GM23338 (cell line): ENCODE measurements at regions not wholly inside any gene's neighbourhood (a gene's known extent, or its start where the extent isn't known, plus 50 kb on each side); places are given as distances from the start of the nearest gene placed in this dataset.

Experiments
- ATAC-seq: fragments of 200-7000 bp; cut with Tn5 transposase; 3 replicates; pipeline ENCODE4 v1.9.1; 2020
- DNase-seq: peaks from one replicate; pipeline ENCODE4 v3.0.0-alpha.2; 2015; ENCODE audit warnings: low spot score
- H2AFZ ChIP-seq: fragments of 200-600 bp; sonication (generic); 2 replicates; pipeline ENCODE4 v1.8.0; 2016; ENCODE audit warnings: antibody characterized with exemption, mild to moderate bottlenecking, moderate library complexity
- H3F3A ChIP-seq: fragments of 200-600 bp; sonication (generic); replicated peaks from 2 replicates; pipeline ENCODE4 v1.8.0; 2017; ENCODE audit warnings: antibody characterized with exemption, mixed run types, low read depth
- H3K27ac ChIP-seq: fragments of 200-600 bp; sonication (generic); 2 replicates; pipeline ENCODE4 v1.6.1; 2016; ENCODE audit warnings: low read depth
- H3K27me3 ChIP-seq: fragments of 200-600 bp; sonication (generic); 2 replicates; pipeline ENCODE4 v1.8.0; 2016; ENCODE audit warnings: mild to moderate bottlenecking, mixed run types, moderate library complexity; ENCODE audit not compliant: insufficient read depth
- H3K36me3 ChIP-seq: fragments of 200-600 bp; sonication (generic); 2 replicates; pipeline ENCODE4 v1.8.0; 2016; ENCODE audit warnings: mild to moderate bottlenecking; ENCODE audit not compliant: insufficient read depth
- H3K4me1 ChIP-seq: fragments of 200-600 bp; sonication (generic); 2 replicates; pipeline ENCODE4 v1.8.0; 2016; ENCODE audit warnings: mild to moderate bottlenecking, moderate library complexity; ENCODE audit not compliant: insufficient read depth
- H3K4me2 ChIP-seq: fragments of 200-600 bp; sonication (generic); 2 replicates; pipeline ENCODE4 v1.7.1; 2017; ENCODE audit warnings: mixed run types
- H3K4me3 ChIP-seq: fragments of 200-600 bp; sonication (generic); 2 replicates; pipeline ENCODE4 v1.6.1; 2016; ENCODE audit warnings: mixed run types
- H3K79me2 ChIP-seq: fragments of 200-600 bp; sonication (generic); replicated peaks from 2 replicates; pipeline ENCODE4 v1.8.0; 2017; ENCODE audit warnings: mild to moderate bottlenecking; ENCODE audit not compliant: insufficient read depth
- H3K9me2 ChIP-seq: fragments of 200-600 bp; sonication (generic); 2 replicates; pipeline ENCODE4 v1.8.0; 2017; ENCODE audit not compliant: insufficient read depth
- H4K20me1 ChIP-seq: fragments of 200-600 bp; sonication (generic); replicated peaks from 2 replicates; pipeline ENCODE4 v1.8.0; 2017; ENCODE audit warnings: mild to moderate bottlenecking; ENCODE audit not compliant: insufficient read depth
- H3K27ac Mint-ChIP-seq: 2 replicates; pipeline ENCODE4 v1.8.0; 2020; ENCODE audit warnings: inconsistent platforms, mild to moderate bottlenecking, moderate library complexity, mixed read lengths
- H3K27me3 Mint-ChIP-seq: 3 replicates; pipeline ENCODE4 v1.8.0; 2022; ENCODE audit warnings: low read depth, mild to moderate bottlenecking, moderate library complexity, mixed read lengths, inconsistent platforms; ENCODE audit not compliant: insufficient read depth, poor library complexity
- H3K36me3 Mint-ChIP-seq: 3 replicates; pipeline ENCODE4 v1.8.0; 2021; ENCODE audit warnings: low read depth, mild to moderate bottlenecking, inconsistent platforms, moderate library complexity, mixed read lengths
- H3K4me1 Mint-ChIP-seq: 3 replicates; pipeline ENCODE4 v1.8.0; 2020; ENCODE audit warnings: mild to moderate bottlenecking, inconsistent platforms, mixed read lengths
- H3K4me3 Mint-ChIP-seq: 3 replicates; pipeline ENCODE4 v1.8.0; 2021; ENCODE audit warnings: moderate library complexity, mild to moderate bottlenecking, inconsistent platforms, mixed read lengths
- H3K9me3 Mint-ChIP-seq: 3 replicates; pipeline ENCODE4 v1.8.0; 2020; ENCODE audit warnings: moderate library complexity, mild to moderate bottlenecking, inconsistent platforms, mixed read lengths
- CREB1 ChIP-seq: fragments of 250-450 bp; sonication (Bioruptor Pico); IDR thresholded peaks from 2 replicates; pipeline ENCODE4 v1.5.0; 2020; ENCODE audit warnings: low read depth, mild to moderate bottlenecking, moderate library complexity
- CTCF ChIP-seq, 2 experiments: fragments of 200-600 bp in 1 of 2; sonication (generic) in 1 of 2; conservative IDR thresholded peaks; 2 replicates each; pipeline versions ENCODE4 v1.5.1 to v1.6.1; 2016 to 2017; ENCODE audit warnings: antibody characterized with exemption in 2 of 2, low read depth in 2 of 2, mild to moderate bottlenecking in 2 of 2, moderate library complexity in 1 of 2
- ETS1 ChIP-seq: IDR thresholded peaks from 2 replicates; pipeline ENCODE4 v1.6.1; 2016; ENCODE audit warnings: antibody characterized with exemption
- EZH2phosphoT487 ChIP-seq: fragments of 200-600 bp; sonication (generic); IDR thresholded peaks from one replicate; pipeline ENCODE4 v1.8.1; 2018; ENCODE audit warnings: antibody characterized with exemption; ENCODE audit not compliant: unreplicated experiment
- JUNB ChIP-seq: IDR thresholded peaks from one replicate; pipeline ENCODE4 v1.6.1; 2016; ENCODE audit warnings: antibody characterized with exemption; ENCODE audit not compliant: unreplicated experiment
- NANOG ChIP-seq: IDR thresholded peaks from 2 replicates; pipeline ENCODE4 v1.6.1; 2016; ENCODE audit warnings: antibody characterized with exemption, borderline replicate concordance
- POLR2AphosphoS5 ChIP-seq: IDR thresholded peaks from 2 replicates; pipeline ENCODE4 v1.6.1; 2016; ENCODE audit warnings: antibody characterized with exemption, low read depth
- STAT1 ChIP-seq: IDR thresholded peaks from one replicate; pipeline ENCODE4 v1.6.1; 2016; ENCODE audit warnings: antibody characterized with exemption; ENCODE audit not compliant: unreplicated experiment
- ZNF331 ChIP-seq: fragments of 250-450 bp; sonication (Bioruptor Pico); IDR thresholded peaks from 2 replicates; pipeline ENCODE4 v1.5.0; 2020; ENCODE audit warnings: low read depth, mild to moderate bottlenecking, moderate library complexity
- ZNF462 ChIP-seq: fragments of 250-450 bp; sonication (Bioruptor Pico); IDR thresholded peaks from 2 replicates; pipeline ENCODE4 v1.5.0; 2020; ENCODE audit warnings: mild to moderate bottlenecking, moderate library complexity

GRCh38 chr5:89105836-89106235 lies 222.9 kb upstream of the MEF2C start:
- Mint-ChIP-seq H3K27ac (no peak overlapping the region), H3K27me3 (no peaks in the 10 kb centered on the region), H3K4me1 (no peaks in the 10 kb centered on the region), H3K9me3 (no peaks in the 10 kb centered on the region), H3K36me3 (no peaks in the 10 kb centered on the region), H3K4me3 (no peak overlapping the region)
- Histone ChIP-seq H3K27me3 (no peaks in the 10 kb centered on the region), H3K9me2 (no peaks in the 10 kb centered on the region), H3K79me2 (no peaks in the 10 kb centered on the region), H3K36me3 (no peaks in the 10 kb centered on the region), H3K27ac (no peak overlapping the region), H3K4me3 (no peak overlapping the region), H4K20me1 (no peaks in the 10 kb centered on the region), H3K4me1 (no peaks in the 10 kb centered on the region), H3K4me2 (no peak overlapping the region), H3F3A (no peaks in the 10 kb centered on the region), H2AFZ (no peak overlapping the region)
- ATAC-seq (no peak), DNase-seq (no peak)
- TF ChIP-seq POLR2AphosphoS5 (no peak), EZH2phosphoT487 (no peak), JUNB (no peak), CREB1 (CRISPR knock-in tag) (no peak), CTCF (conservative IDR thresholded peaks at IDR 0.05; ENCODE audit: low read depth in 2 of 2) (no peak)

GRCh38 chr5:89105171-89105695 lies 222.2 kb upstream of the MEF2C start:
- Mint-ChIP-seq H3K27me3 (no peaks in the 10 kb centered on the region), H3K9me3 (no peaks in the 10 kb centered on the region), H3K4me1 (no peaks in the 10 kb centered on the region), H3K27ac (no peak overlapping the region), H3K4me3 (no peak overlapping the region), H3K36me3 (no peaks in the 10 kb centered on the region)
- ATAC-seq (no peak), DNase-seq (no peak)
- Histone ChIP-seq H3K4me1 (no peaks in the 10 kb centered on the region), H3K4me2 (no peak overlapping the region), H3K4me3 (no peak overlapping the region), H2AFZ (no peak overlapping the region), H3K9me2 (no peaks in the 10 kb centered on the region), H4K20me1 (no peaks in the 10 kb centered on the region), H3K36me3 (no peaks in the 10 kb centered on the region), H3K27me3 (no peaks in the 10 kb centered on the region), H3K27ac (no peak overlapping the region), H3K79me2 (no peaks in the 10 kb centered on the region), H3F3A (no peaks in the 10 kb centered on the region)
- no peak for TF ChIP-seq ZNF331
- TF ChIP-seq POLR2AphosphoS5, result no peak
- TF ChIP-seq STAT1, result no peak
- no peak for TF ChIP-seq ZNF462 (CRISPR knock-in tag)
- TF ChIP-seq CTCF (conservative IDR thresholded peaks at IDR 0.05; ENCODE audit: low read depth in 2 of 2), result no peak
- no peak for TF ChIP-seq CREB1 (CRISPR knock-in tag)
- no peak for TF ChIP-seq EZH2phosphoT487
- TF ChIP-seq ETS1, result no peak
- no peak for TF ChIP-seq NANOG
